ENCODE measurements at regions not wholly inside any gene's neighbourhood (a gene's known extent, or its start where the extent isn't known, plus 50 kb on each side); places are given as distances from the start of the nearest gene placed in this dataset.

- Histone ChIP-seq H3K27me3 (no peaks in the 10 kb centered on the region), H3K27ac (no peak overlapping the region), H3K4me1 (peaks cover 0 to 11% (median 0%) of the 10 kb centered on the region in 3 donors), H3K9me3 (no peaks in the 10 kb centered on the region), H3K4me3 (no peak overlapping the region), H3K36me3 (no peaks in the 10 kb centered on the region)
- no peak for TF ChIP-seq EP300 (IDR thresholded peaks at IDR 0.05)
- TF ChIP-seq CTCF (IDR thresholded peaks at IDR 0.05) = no peak
- no peak for TF ChIP-seq POLR2AphosphoS5 (IDR thresholded peaks at IDR 0.05)
- TF ChIP-seq POLR2A (IDR thresholded peaks at IDR 0.05) = no peak
- no peak for ATAC-seq
These were observed 57.7 kb upstream of the C4orf54 start for GRCh38 chr4:99715286-99715685.

GRCh38 chr4:99714179-99714578, 56.6 kb upstream of the C4orf54 start:
- H3K9me3 ChIP-seq = no peaks in the 10 kb centered on the region
- H3K27me3 ChIP-seq = no peaks in the 10 kb centered on the region
- TF ChIP-seq POLR2AphosphoS5 (IDR thresholded peaks at IDR 0.05) = no peak
- TF ChIP-seq EP300 (IDR thresholded peaks at IDR 0.05) = no peak
- no peak for TF ChIP-seq CTCF (IDR thresholded peaks at IDR 0.05)
- no peak for TF ChIP-seq POLR2A (IDR thresholded peaks at IDR 0.05)
- no peaks in the 10 kb centered on the region for H3K4me1 ChIP-seq
- WGBS, 2 donors (ENCODE audit: low coverage in 1 of 2) = 88 to 95% methylated on average over 1 to 4 of the region's 4 CpGs
- H3K4me3 ChIP-seq = no peak overlapping the region
- no peaks in the 10 kb centered on the region for H3K36me3 ChIP-seq
- H3K27ac ChIP-seq = no peak overlapping the region
- ATAC-seq = no peak

GRCh38 chr4:99712530-99712929, 54.9 kb upstream of the C4orf54 start:
- no peak overlapping the region for H3K4me3 ChIP-seq
- TF ChIP-seq CTCF (IDR thresholded peaks at IDR 0.05) = no peak
- TF ChIP-seq EP300 (IDR thresholded peaks at IDR 0.05) = no peak
- TF ChIP-seq POLR2A (IDR thresholded peaks at IDR 0.05) = no peak
- no peak for TF ChIP-seq POLR2AphosphoS5 (IDR thresholded peaks at IDR 0.05)
- no peaks in the 10 kb centered on the region for H3K36me3 ChIP-seq
- no peak overlapping the region for H3K27ac ChIP-seq
- H3K9me3 ChIP-seq = no peaks in the 10 kb centered on the region
- no peak for ATAC-seq
- H3K27me3 ChIP-seq = no peaks in the 10 kb centered on the region
- no peaks in the 10 kb centered on the region for H3K4me1 ChIP-seq
- WGBS, 2 donors (ENCODE audit: low coverage in 1 of 2) = 75 to 100% methylated on average over 3 of the region's 3 CpGs

GRCh38 chr4:99712099-99712498, 54.5 kb upstream of the C4orf54 start:
- H3K27me3 ChIP-seq = no peaks in the 10 kb centered on the region
- H3K9me3 ChIP-seq = no peaks in the 10 kb centered on the region
- TF ChIP-seq EP300 (IDR thresholded peaks at IDR 0.05) (no peak), POLR2A (IDR thresholded peaks at IDR 0.05) (no peak), POLR2AphosphoS5 (IDR thresholded peaks at IDR 0.05) (no peak), CTCF (IDR thresholded peaks at IDR 0.05) (no peak)
- 64 to 67% methylated on average over 1 of the region's 1 CpG for WGBS, 2 donors (ENCODE audit: low coverage in 1 of 2)
- H3K36me3 ChIP-seq = no peaks in the 10 kb centered on the region
- H3K27ac ChIP-seq = no peak overlapping the region
- ATAC-seq = no peak
- no peaks in the 10 kb centered on the region for H3K4me1 ChIP-seq
- H3K4me3 ChIP-seq = no peak overlapping the region

GRCh38 chr4:99711657-99712056, 54.0 kb upstream of the C4orf54 start:
- Histone ChIP-seq H3K4me1 (no peaks in the 10 kb centered on the region), H3K27me3 (no peaks in the 10 kb centered on the region), H3K36me3 (no peaks in the 10 kb centered on the region), H3K27ac (no peak overlapping the region), H3K4me3 (no peak overlapping the region), H3K9me3 (no peaks in the 10 kb centered on the region)
- no peak for ATAC-seq
- WGBS, 2 donors (ENCODE audit: low coverage in 1 of 2) = 66 to 83% methylated on average over 2 of the region's 2 CpGs
- TF ChIP-seq POLR2A (IDR thresholded peaks at IDR 0.05) (no peak), POLR2AphosphoS5 (IDR thresholded peaks at IDR 0.05) (no peak), EP300 (IDR thresholded peaks at IDR 0.05) (no peak), CTCF (IDR thresholded peaks at IDR 0.05) (no peak)
